A673 (cell line): ENCODE measurements at regions not wholly inside any gene's neighbourhood (a gene's known extent, or its start where the extent isn't known, plus 50 kb on each side); places are given as distances from the start of the nearest gene placed in this dataset.
"Not testable (repeated sequence)": the region's sequence is repeated elsewhere in the genome, so short reads cannot be mapped to it uniquely, and the experiment has no call there.

Source experiments
- BruUV-seq: library from RNA; stranded (reverse); fragments of 400-500 nt; replicated peaks from 2 replicates; lab custom pipeline; 2021; lab: Mats Ljungman, UMichigan
- CTCF ChIA-PET: fragments of 300-600 bp; sonication (Branson Sonifier 250); formaldehyde crosslinking; loops from one replicate; lab custom pipeline; 2022; ENCODE audit warnings: antibody characterized with exemption; lab: Charles Lee
- POLR2A ChIA-PET: fragments of 300-600 bp; sonication (Branson Sonifier 250); formaldehyde crosslinking; loops from one replicate; lab custom pipeline; 2022; ENCODE audit warnings: antibody characterized with exemption; ENCODE audit not compliant: low non-redundant PET; lab: Charles Lee
- DNase-seq: peaks from one replicate; pipeline ENCODE4 v3.0.0-alpha.2; 2015; ENCODE audit warnings: low spot score
- H3K27ac ChIP-seq: fragments of 200-600 bp; sonication (generic); 2 replicates; pipeline ENCODE4 v1.5.1; 2016; ENCODE audit warnings: mixed run types, low read depth, mild to moderate bottlenecking, mixed read lengths, antibody characterized with exemption, low read length; ENCODE audit not compliant: poor library complexity, severe bottlenecking
- H3K27me3 ChIP-seq: fragments of 200-600 bp; sonication (generic); replicated peaks from 2 replicates; pipeline ENCODE4 v1.6.1; 2017; ENCODE audit warnings: mixed run types, low read depth, mild to moderate bottlenecking, mixed read lengths, antibody characterized with exemption, low read length; ENCODE audit not compliant: insufficient read depth, poor library complexity
- H3K36me3 ChIP-seq: fragments of 200-600 bp; sonication (generic); 2 replicates; pipeline ENCODE4 v1.6.1; 2016; ENCODE audit warnings: mixed run types, mild to moderate bottlenecking, mixed read lengths, antibody characterized with exemption, low read length; ENCODE audit not compliant: insufficient read depth, poor library complexity, severe bottlenecking
- H3K4me1 ChIP-seq: fragments of 200-600 bp; sonication (generic); 2 replicates; pipeline ENCODE4 v1.6.1; 2017; ENCODE audit warnings: mixed run types, mild to moderate bottlenecking, mixed read lengths, antibody characterized with exemption, low read length; ENCODE audit not compliant: insufficient read depth, poor library complexity, severe bottlenecking
- H3K4me3 ChIP-seq: fragments of 200-600 bp; sonication (generic); 2 replicates; pipeline ENCODE4 v1.5.1; 2016; ENCODE audit warnings: low read depth, mixed run types, mild to moderate bottlenecking, mixed read lengths, low read length; ENCODE audit not compliant: poor library complexity, severe bottlenecking
- H3K9me3 ChIP-seq: fragments of 200-600 bp; sonication (generic); 2 replicates; pipeline ENCODE4 v1.6.1; 2016; ENCODE audit warnings: mixed run types, low read depth, mild to moderate bottlenecking, mixed read lengths, antibody characterized with exemption, low read length; ENCODE audit not compliant: poor library complexity, severe bottlenecking
- intact Hi-C: fragments of 100-400 bp; cut with micrococcal nuclease; formaldehyde crosslinking; loops from one replicate; pipeline ENCODE4 v1.10.0; 2022; ENCODE audit not compliant: unreplicated experiment

DNA sequence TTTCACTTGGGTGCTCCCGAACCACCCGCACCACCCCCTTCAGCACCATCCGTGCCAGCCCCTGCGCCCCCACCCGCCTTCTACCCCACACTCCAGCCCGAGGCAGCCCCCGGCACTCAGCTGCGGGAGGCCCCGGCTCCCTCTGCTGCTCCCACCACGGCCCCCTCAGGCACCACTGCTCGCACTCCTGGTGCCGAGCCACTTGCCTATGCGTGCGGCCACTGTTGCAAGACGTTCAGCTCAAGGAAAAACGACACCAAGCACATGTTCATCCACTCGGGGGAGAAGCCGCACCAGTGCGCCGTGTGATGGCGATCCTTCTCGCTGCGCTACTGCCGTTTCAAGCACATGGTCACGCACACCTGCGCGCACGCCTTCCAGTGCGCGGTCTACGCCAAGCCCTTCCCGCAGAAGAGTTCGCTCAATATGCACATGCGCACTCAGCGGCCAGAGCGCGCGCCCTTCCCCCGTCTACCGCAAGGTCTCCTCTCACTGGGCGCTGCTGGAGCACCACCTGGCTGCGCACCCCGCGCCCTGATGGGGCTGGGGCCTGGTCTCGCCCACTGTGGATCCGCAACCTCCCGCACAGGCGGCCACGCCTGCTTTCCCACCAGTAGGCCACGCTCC is 88.4 kb downstream of the LIMS4 start:
- H3K4me3 ChIP-seq, H3K4me1 ChIP-seq, POLR2A ChIA-PET, intact Hi-C loops, H3K36me3 ChIP-seq, H3K27me3 ChIP-seq, H3K9me3 ChIP-seq, CTCF ChIA-PET, BruUV-seq, DNase-seq, H3K27ac ChIP-seq: not testable (repeated sequence)

- CTCF ChIA-PET, H3K27ac ChIP-seq, H3K36me3 ChIP-seq, H3K9me3 ChIP-seq, DNase-seq, H3K4me1 ChIP-seq, POLR2A ChIA-PET, BruUV-seq, intact Hi-C loops, H3K4me3 ChIP-seq, H3K27me3 ChIP-seq: not testable (repeated sequence)
These were observed 89.2 kb downstream of the LIMS4 start for GRCh38 chr2:110383163-110384048.

DNA sequence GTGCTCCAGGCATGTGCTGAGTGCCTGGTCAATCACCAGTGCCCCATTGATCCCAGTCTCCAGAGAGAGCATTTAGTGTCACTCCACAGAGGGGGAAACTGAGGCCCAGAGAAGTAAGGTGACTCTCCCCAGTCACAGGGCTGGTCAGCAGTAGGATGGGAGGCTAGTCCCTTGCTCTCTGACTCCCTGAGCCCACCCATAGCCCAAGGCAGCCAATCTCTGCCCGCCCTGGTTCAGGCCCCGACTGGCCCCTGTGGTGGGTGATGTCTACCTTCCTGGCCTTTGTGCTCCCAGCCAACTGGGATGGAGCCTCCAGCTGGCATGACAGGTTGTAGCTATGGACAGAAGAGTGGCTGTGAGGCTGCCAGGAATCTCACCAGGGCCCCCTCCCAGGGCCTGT is 99.1 kb downstream of the LIMS4 start:
- H3K36me3 ChIP-seq, POLR2A ChIA-PET, H3K4me3 ChIP-seq, BruUV-seq, CTCF ChIA-PET, DNase-seq, H3K4me1 ChIP-seq, intact Hi-C loops, H3K27me3 ChIP-seq, H3K9me3 ChIP-seq, H3K27ac ChIP-seq: not testable (repeated sequence)

GRCh38 chr2:110371633-110372032 is 101.0 kb downstream of the LIMS4 start:
- POLR2A ChIA-PET, CTCF ChIA-PET, H3K36me3 ChIP-seq, H3K27ac ChIP-seq, DNase-seq, H3K27me3 ChIP-seq, H3K4me3 ChIP-seq, intact Hi-C loops, H3K4me1 ChIP-seq, H3K9me3 ChIP-seq, BruUV-seq: not testable (repeated sequence)

DNA sequence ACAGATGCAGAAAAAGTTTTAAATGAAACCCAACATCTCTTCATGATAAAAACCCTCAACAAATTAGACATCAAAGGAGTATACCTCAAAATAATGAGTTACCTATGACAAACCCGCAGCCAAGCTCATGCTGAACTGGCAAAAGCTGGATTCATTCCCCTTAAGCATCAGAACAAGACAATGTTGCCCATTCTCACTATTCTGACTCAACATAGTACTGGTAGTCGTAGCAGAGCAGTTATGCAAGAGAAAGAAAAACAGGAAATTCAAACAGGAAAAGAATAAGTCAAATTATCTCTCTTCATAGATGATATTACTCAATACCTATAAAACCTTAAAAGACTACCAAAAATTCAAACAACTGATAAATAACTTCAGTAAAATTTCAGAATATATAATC is 115.0 kb downstream of the LIMS4 start:
- CTCF ChIA-PET, H3K4me3 ChIP-seq, BruUV-seq, H3K36me3 ChIP-seq, POLR2A ChIA-PET, intact Hi-C loops, H3K4me1 ChIP-seq, H3K27me3 ChIP-seq, H3K27ac ChIP-seq, DNase-seq, H3K9me3 ChIP-seq: not testable (repeated sequence)

- BruUV-seq, intact Hi-C loops, H3K9me3 ChIP-seq, H3K36me3 ChIP-seq, H3K4me1 ChIP-seq, H3K27me3 ChIP-seq, POLR2A ChIA-PET, CTCF ChIA-PET, DNase-seq, H3K27ac ChIP-seq, H3K4me3 ChIP-seq: not testable (repeated sequence)
These were observed 118.2 kb downstream of the LIMS4 start for GRCh38 chr2:110354294-110355018.

GRCh38 chr2:110350718-110351117 is 121.9 kb downstream of the LIMS4 start:
- CTCF ChIA-PET, BruUV-seq, DNase-seq, intact Hi-C loops, H3K9me3 ChIP-seq, H3K4me1 ChIP-seq, H3K27me3 ChIP-seq, H3K27ac ChIP-seq, POLR2A ChIA-PET, H3K36me3 ChIP-seq, H3K4me3 ChIP-seq: not testable (repeated sequence)
